Kidney (tissue), 13 donors: ENCODE measurements at regions not wholly inside any gene's neighbourhood (a gene's known extent, or its start where the extent isn't known, plus 50 kb on each side); places are given as distances from the start of the nearest gene placed in this dataset.
A peak's percentile ranks its signal among the peaks of the same experiment; 100 is the strongest.

Source experiments
- DNase-seq, 5 donors: peaks; one replicate each; pipeline ENCODE4 v3.0.0-alpha.2; 2013 to 2020
- FAIRE-seq: peaks from 2 replicates; lab custom pipeline; 2012; peaks lifted over from hg19 to GRCh38; lab: Jason Lieb, UNC
- H3K27ac ChIP-seq, 2 donors: one replicate each; pipeline ENCODE4 v1.7.0; 2013; ENCODE audit warnings: low read depth in 2 of 2, low read length in 2 of 2, inconsistent platforms in 1 of 2
- H3K27me3 ChIP-seq: one replicate; pipeline ENCODE4 v1.7.1; 2013; ENCODE audit warnings: low read length, inconsistent platforms; ENCODE audit not compliant: control insufficient read depth, insufficient read depth
- H3K36me3 ChIP-seq, 3 donors: one replicate each; pipeline versions ENCODE4 v1.7.0 to v1.7.1; 2013; ENCODE audit warnings: low read length in 3 of 3, control low read depth in 1 of 3, inconsistent platforms in 1 of 3; ENCODE audit not compliant: insufficient read depth in 3 of 3, control insufficient read depth in 2 of 3
- H3K4me1 ChIP-seq, 3 donors: one replicate each; pipeline versions ENCODE4 v1.7.0 to v1.7.1; 2013; ENCODE audit warnings: low read length in 3 of 3, inconsistent platforms in 1 of 3, low read depth in 1 of 3; ENCODE audit not compliant: control insufficient read depth in 2 of 3, insufficient read depth in 2 of 3
- H3K4me3 ChIP-seq, 3 donors: one replicate each; pipeline versions ENCODE4 v1.7.0 to v1.8.1; 2013; ENCODE audit warnings: low read length in 3 of 3, control low read depth in 1 of 3, inconsistent platforms in 1 of 3
- H3K9ac ChIP-seq, 3 donors: one replicate each; pipeline versions ENCODE4 v1.7.0 to v1.7.1; 2013; ENCODE audit warnings: low read length in 3 of 3, control low read depth in 1 of 3, inconsistent platforms in 1 of 3
- H3K9me3 ChIP-seq, 3 donors: one replicate each; pipeline versions ENCODE4 v1.7.0 to v1.7.1; 2013; ENCODE audit warnings: low read length in 3 of 3, control low read depth in 1 of 3, inconsistent platforms in 1 of 3; ENCODE audit not compliant: control insufficient read depth in 2 of 3, insufficient read depth in 1 of 3
- intact Hi-C: fragments of 100-400 bp; cut with DNase I; formaldehyde crosslinking; loops from one replicate; pipeline ENCODE4 v1.11.1; 2022
- TF ChIP-seq, protein P1 (sequence below): IDR thresholded peaks from 3 replicates; pipeline ENCODE4 v1.5.1; 2012; ENCODE audit warnings: mild to moderate bottlenecking, moderate library complexity, borderline replicate concordance; ENCODE audit not compliant: insufficient read depth; ENCODE audit errors: extremely low read depth
- donor health status: control.
- donor health status: control.
- donor health status: control.
- donor health status: control.
- donor health status: control.
- donor health status: DM: yes; HTN: yes; CAD: no.
- donor health status: Normal renal cell carcinoma (clear cell type).

DNA sequence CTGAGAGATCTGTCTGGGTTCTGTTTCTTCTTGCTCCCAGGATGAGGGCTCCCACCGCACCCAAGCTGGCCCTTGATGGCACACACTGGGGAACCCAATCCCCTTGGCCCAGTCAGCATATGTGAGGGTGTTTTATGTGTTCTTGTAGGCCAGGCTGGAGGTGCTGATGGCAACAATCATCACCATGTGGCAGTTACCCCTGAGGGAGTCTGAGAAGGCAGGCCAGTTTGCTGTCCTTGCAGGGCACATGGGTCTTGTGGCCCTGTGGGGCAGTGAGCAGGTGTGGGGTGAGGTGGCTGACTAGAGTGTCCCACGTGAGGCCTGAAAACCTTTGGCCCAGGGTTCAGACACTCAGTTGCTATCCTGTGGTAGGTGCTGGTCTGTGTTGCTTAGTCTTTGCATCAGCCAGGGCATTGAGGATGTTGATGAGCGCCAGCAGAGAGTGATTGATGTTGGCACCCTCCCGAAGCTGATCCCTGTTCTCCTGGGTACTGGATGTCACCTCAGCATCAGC, 2183.0 kb downstream of the TP53TG3F start:
- no peak for FAIRE-seq
- Histone ChIP-seq H3K9ac (no peak overlapping the region), H3K27me3 (no peaks in the 10 kb centered on the region), H3K9me3 (peaks cover 0 to 3% (median under 1%) of the 10 kb centered on the region in 3 donors), H3K27ac (no peak overlapping the region), H3K4me3 (no peak overlapping the region), H3K36me3 (no peaks in the 10 kb centered on the region), H3K4me1 (no peaks in the 10 kb centered on the region)
- TF ChIP-seq, protein P1, sequence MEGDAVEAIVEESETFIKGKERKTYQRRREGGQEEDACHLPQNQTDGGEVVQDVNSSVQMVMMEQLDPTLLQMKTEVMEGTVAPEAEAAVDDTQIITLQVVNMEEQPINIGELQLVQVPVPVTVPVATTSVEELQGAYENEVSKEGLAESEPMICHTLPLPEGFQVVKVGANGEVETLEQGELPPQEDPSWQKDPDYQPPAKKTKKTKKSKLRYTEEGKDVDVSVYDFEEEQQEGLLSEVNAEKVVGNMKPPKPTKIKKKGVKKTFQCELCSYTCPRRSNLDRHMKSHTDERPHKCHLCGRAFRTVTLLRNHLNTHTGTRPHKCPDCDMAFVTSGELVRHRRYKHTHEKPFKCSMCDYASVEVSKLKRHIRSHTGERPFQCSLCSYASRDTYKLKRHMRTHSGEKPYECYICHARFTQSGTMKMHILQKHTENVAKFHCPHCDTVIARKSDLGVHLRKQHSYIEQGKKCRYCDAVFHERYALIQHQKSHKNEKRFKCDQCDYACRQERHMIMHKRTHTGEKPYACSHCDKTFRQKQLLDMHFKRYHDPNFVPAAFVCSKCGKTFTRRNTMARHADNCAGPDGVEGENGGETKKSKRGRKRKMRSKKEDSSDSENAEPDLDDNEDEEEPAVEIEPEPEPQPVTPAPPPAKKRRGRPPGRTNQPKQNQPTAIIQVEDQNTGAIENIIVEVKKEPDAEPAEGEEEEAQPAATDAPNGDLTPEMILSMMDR, result no peak
- intact Hi-C loops, result no loop called here
- no peak for DNase-seq

DNA sequence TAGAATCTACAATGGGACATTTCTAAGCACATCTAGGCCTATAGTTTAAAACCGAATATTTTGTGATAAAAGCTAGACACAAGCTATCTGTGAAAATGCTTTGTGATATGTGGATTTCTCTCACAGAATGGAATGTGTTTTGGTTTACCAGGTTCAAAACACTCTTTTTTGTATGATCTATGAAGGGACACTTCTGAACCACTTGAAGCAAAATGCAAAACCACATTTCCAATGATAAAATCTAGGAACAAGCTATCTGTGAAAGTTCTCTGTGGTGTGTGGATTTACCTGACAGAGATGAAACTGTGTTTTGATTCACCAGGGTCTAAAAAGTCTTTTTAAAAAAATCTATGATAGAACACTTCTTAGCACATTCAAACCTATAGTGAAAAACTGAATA, 2192.4 kb downstream of the TP53TG3F start:
- no peak for FAIRE-seq

DNA sequence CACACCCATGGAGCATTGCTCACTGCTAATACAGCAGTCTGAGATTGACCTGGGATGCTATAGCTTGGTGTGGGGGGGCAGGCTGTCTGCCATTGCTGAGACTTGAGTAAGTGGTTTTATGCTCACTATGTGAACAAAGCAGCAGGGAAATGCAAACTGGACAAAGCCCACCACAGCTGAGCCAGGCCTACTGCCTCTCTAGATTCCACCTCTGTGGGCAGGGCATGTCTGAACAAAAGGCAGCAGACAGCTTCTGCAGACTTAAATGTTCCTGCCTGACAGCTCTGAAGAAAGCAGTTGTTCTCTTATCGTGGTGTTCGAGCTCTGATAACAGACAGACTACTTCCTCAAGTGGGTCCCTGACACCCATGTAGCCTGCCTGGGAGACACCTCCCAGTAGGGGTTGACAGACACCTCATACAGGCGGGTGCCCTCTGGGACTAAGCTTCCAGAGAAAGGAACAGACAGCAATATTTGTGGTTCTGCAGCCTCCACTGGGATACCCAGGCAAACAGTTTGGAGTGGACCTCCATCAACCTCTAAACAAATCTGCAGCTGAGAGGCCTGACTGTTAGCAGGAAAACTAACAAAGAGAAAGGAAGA, 2204.8 kb downstream of the TP53TG3F start:
- intact Hi-C loops, result no loop called here
- Histone ChIP-seq H3K4me1 (no peaks in the 10 kb centered on the region), H3K27ac (no peak overlapping the region), H3K9me3 (peaks cover 0 to 4% (median 0%) of the 10 kb centered on the region in 3 donors), H3K4me3 (no peak overlapping the region), H3K27me3 (no peaks in the 10 kb centered on the region), H3K36me3 (no peaks in the 10 kb centered on the region), H3K9ac (no peak overlapping the region)
- FAIRE-seq (no peak), DNase-seq (peak in 1 of 5 donors; percentile 9)
- TF ChIP-seq, protein P1, result no peak

More for the DNA sequence above, 2192.4 kb downstream of the TP53TG3F start:
- H3K9me3 ChIP-seq, result peaks cover 0 to 9% (median 4%) of the 10 kb centered on the region in 3 donors
- no peaks in the 10 kb centered on the region for H3K36me3 ChIP-seq
- no peak overlapping the region for H3K9ac ChIP-seq
- no peak overlapping the region for H3K4me3 ChIP-seq
- TF ChIP-seq, protein P1, result no peak
- H3K27ac ChIP-seq, result no peak overlapping the region
- intact Hi-C loops, result no loop called here
- no peaks in the 10 kb centered on the region for H3K4me1 ChIP-seq
- no peaks in the 10 kb centered on the region for H3K27me3 ChIP-seq
- DNase-seq, result no peak
